IPS-18c (cell line): ENCODE measurements at regions not wholly inside any gene's neighbourhood (a gene's known extent, or its start where the extent isn't known, plus 50 kb on each side); places are given as distances from the start of the nearest gene placed in this dataset.
"Not testable (repeated sequence)": the region's sequence is repeated elsewhere in the genome, so short reads cannot be mapped to it uniquely, and the experiment has no call there.

Source experiments
- H3K4me3 ChIP-seq: 2 replicates; pipeline ENCODE4 v1.7.0; 2013; ENCODE audit warnings: low read depth, mild to moderate bottlenecking, low read length, moderate library complexity; ENCODE audit not compliant: insufficient read depth
- H3K9me3 ChIP-seq: one replicate; pipeline ENCODE4 v1.6.1; 2013; ENCODE audit warnings: mild to moderate bottlenecking, low read length, moderate library complexity; ENCODE audit not compliant: control insufficient read depth, insufficient read depth

- Histone ChIP-seq H3K9me3 (no peaks in the 10 kb centered on the region), H3K4me3 (no peak overlapping the region)
Measured at GRCh38 chr2:143840194-143840593, 679.7 kb downstream of the ZEB2 start.

GRCh38 chr2:143839456-143839855 lies 680.5 kb downstream of the ZEB2 start:
- no peak overlapping the region for H3K4me3 ChIP-seq

GRCh38 chr2:143837055-143837454 lies 682.9 kb downstream of the ZEB2 start:
- H3K4me3 ChIP-seq = not testable (repeated sequence)

More at GRCh38 chr2:143839456-143839855, 680.5 kb downstream of the ZEB2 start:
- H3K9me3 ChIP-seq = no peaks in the 10 kb centered on the region

GRCh38 chr2:143835481-143835880 lies 684.4 kb downstream of the ZEB2 start:
- no peak overlapping the region for H3K4me3 ChIP-seq
- H3K9me3 ChIP-seq = no peaks in the 10 kb centered on the region

More at GRCh38 chr2:143837055-143837454, 682.9 kb downstream of the ZEB2 start:
- H3K9me3 ChIP-seq = not testable (repeated sequence)

- no peak overlapping the region for H3K4me3 ChIP-seq
- H3K9me3 ChIP-seq = no peaks in the 10 kb centered on the region
Measured at GRCh38 chr2:143833015-143833660, 686.8 kb downstream of the ZEB2 start.

GRCh38 chr2:143830476-143830875 lies 689.4 kb downstream of the ZEB2 start:
- no peaks in the 10 kb centered on the region for H3K9me3 ChIP-seq

GRCh38 chr2:143828763-143829537 lies 691.0 kb downstream of the ZEB2 start:
- Histone ChIP-seq H3K9me3 (no peaks in the 10 kb centered on the region), H3K4me3 (no peak overlapping the region)

More at GRCh38 chr2:143830476-143830875, 689.4 kb downstream of the ZEB2 start:
- no peak overlapping the region for H3K4me3 ChIP-seq

- Histone ChIP-seq H3K4me3 (no peak overlapping the region), H3K9me3 (no peaks in the 10 kb centered on the region)
Measured at GRCh38 chr2:143824791-143825190, 695.1 kb downstream of the ZEB2 start.

GRCh38 chr2:143823876-143824275 lies 694.7 kb downstream of the ARHGAP15 start:
- no peak overlapping the region for H3K4me3 ChIP-seq
- H3K9me3 ChIP-seq = no peaks in the 10 kb centered on the region

GRCh38 chr2:143823296-143823695 lies 694.1 kb downstream of the ARHGAP15 start:
- Histone ChIP-seq H3K4me3 (no peak overlapping the region), H3K9me3 (no peaks in the 10 kb centered on the region)

GRCh38 chr2:143822736-143823135 lies 693.5 kb downstream of the ARHGAP15 start:
- no peak overlapping the region for H3K4me3 ChIP-seq
- H3K9me3 ChIP-seq = no peaks in the 10 kb centered on the region

- no peaks in the 10 kb centered on the region for H3K9me3 ChIP-seq
- no peak overlapping the region for H3K4me3 ChIP-seq
Measured at GRCh38 chr2:143819764-143820163, 690.5 kb downstream of the ARHGAP15 start.

GRCh38 chr2:143819190-143819735 lies 690.0 kb downstream of the ARHGAP15 start:
- Histone ChIP-seq H3K4me3 (no peak overlapping the region), H3K9me3 (no peaks in the 10 kb centered on the region)
